BJ (cell line): ENCODE measurements at regions not wholly inside any gene's neighbourhood (a gene's known extent, or its start where the extent isn't known, plus 50 kb on each side); places are given as distances from the start of the nearest gene placed in this dataset.

Experiments
- CTCF ChIA-PET: fragments of 350-600 bp; formaldehyde crosslinking; extraction: SDS; loops from one replicate; lab custom pipeline; 2021; ENCODE audit warnings: antibody characterized with exemption, inconsistent platforms; lab: Yijun Ruan, JAX
- POLR2A ChIA-PET: fragments of 300-600 bp; sonication (Branson Sonifier 250); formaldehyde crosslinking; extraction: SDS; loops from one replicate; lab custom pipeline; 2021; ENCODE audit warnings: antibody characterized with exemption; lab: Charles Lee
- DNase-seq: peaks from one replicate; pipeline ENCODE4 v3.0.0-alpha.2; 2011; ENCODE audit warnings: low read depth
- H3K27me3 ChIP-seq: 2 replicates; pipeline ENCODE4 v1.6.0; 2011; ENCODE audit warnings: low read length; ENCODE audit not compliant: control insufficient read depth, insufficient read depth
- H3K36me3 ChIP-seq: 2 replicates; pipeline ENCODE4 v1.5.1; 2011; ENCODE audit warnings: low read length; ENCODE audit not compliant: control insufficient read depth, insufficient read depth
- H3K4me3 ChIP-seq: 2 replicates; pipeline ENCODE4 v1.5.1; 2011; ENCODE audit warnings: low read depth, mild to moderate bottlenecking, control low read depth, low read length
- CTCF ChIP-seq: IDR thresholded peaks from 2 replicates; pipeline ENCODE4 v1.5.1; 2011; ENCODE audit warnings: low read depth, mild to moderate bottlenecking, control low read depth, inconsistent platforms, low read length, moderate library complexity; ENCODE audit not compliant: insufficient read depth

GRCh38 chr13:39100996-39101738 lies 62.9 kb downstream of the NHLRC3 start:
- no peak for DNase-seq
- no peaks in the 10 kb centered on the region for H3K36me3 ChIP-seq
- no peak for TF ChIP-seq CTCF
- no peak overlapping the region for H3K4me3 ChIP-seq
- POLR2A ChIA-PET, result no interaction called here
- CTCF ChIA-PET, result interaction anchor here (0.6 to 0.8 kb wide), 2 partner anchors 292 to 511 kb away, joined by 3 to 5 read pairs; no protein-coding TSS in a partner anchor
- H3K27me3 ChIP-seq, result no peaks in the 10 kb centered on the region

GRCh38 chr13:39102981-39103490 lies 64.8 kb downstream of the NHLRC3 start:
- ChIA-PET POLR2A (no interaction called here), CTCF (no interaction called here)
- no peak for DNase-seq
- no peaks in the 10 kb centered on the region for H3K27me3 ChIP-seq
- TF ChIP-seq CTCF, result no peak
- H3K4me3 ChIP-seq, result no peak overlapping the region
- H3K36me3 ChIP-seq, result no peaks in the 10 kb centered on the region

- DNase-seq, result no peak
- ChIA-PET CTCF (no interaction called here), POLR2A (no interaction called here)
- Histone ChIP-seq H3K27me3 (no peaks in the 10 kb centered on the region), H3K4me3 (no peak overlapping the region), H3K36me3 (no peaks in the 10 kb centered on the region)
- no peak for TF ChIP-seq CTCF
These were observed 66.9 kb downstream of the NHLRC3 start for GRCh38 chr13:39105110-39105509.

- DNase-seq, result no peak
- no peak overlapping the region for H3K4me3 ChIP-seq
- no peaks in the 10 kb centered on the region for H3K36me3 ChIP-seq
- CTCF ChIA-PET, result no interaction called here
- POLR2A ChIA-PET, result no interaction called here
- TF ChIP-seq CTCF, result no peak
- no peaks in the 10 kb centered on the region for H3K27me3 ChIP-seq
These were observed 68.2 kb downstream of the NHLRC3 start for GRCh38 chr13:39106216-39107005.

- DNase-seq, result no peak
- Histone ChIP-seq H3K27me3 (no peaks in the 10 kb centered on the region), H3K4me3 (no peak overlapping the region), H3K36me3 (no peaks in the 10 kb centered on the region)
- ChIA-PET POLR2A (no interaction called here), CTCF (no interaction called here)
- TF ChIP-seq CTCF, result no peak
These were observed 69.3 kb downstream of the NHLRC3 start for GRCh38 chr13:39107561-39107960.
